ENCODE measurements at regions not wholly inside any gene's neighbourhood (a gene's known extent, or its start where the extent isn't known, plus 50 kb on each side); places are given as distances from the start of the nearest gene placed in this dataset.
"Not testable (repeated sequence)": the region's sequence is repeated elsewhere in the genome, so short reads cannot be mapped to it uniquely, and the experiment has no call there.

DNA sequence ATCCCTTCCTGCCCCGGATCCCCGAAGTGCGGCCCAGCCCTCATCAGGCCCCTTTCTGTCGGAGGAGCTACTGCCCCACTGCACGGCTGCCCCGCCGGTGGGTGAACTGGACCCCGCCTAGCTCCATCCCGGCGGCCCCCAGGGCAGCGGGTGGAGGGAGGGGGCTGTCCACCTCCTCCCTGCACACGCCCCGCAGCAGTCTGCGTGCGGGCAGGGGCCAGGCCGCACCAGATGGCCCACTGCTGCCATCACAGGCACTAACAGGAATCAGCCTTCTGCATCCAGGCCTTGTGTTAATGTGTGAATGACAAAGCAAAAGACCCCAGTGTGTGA lies 54.9 kb upstream of the UNC93A start:
- Histone ChIP-seq H3K4me1 (no peaks in the 10 kb centered on the region), H3K4me3 (no peak overlapping the region), H3K9me3 (no peaks in the 10 kb centered on the region), H3K36me3 (no peaks in the 10 kb centered on the region), H3K27ac (no peak overlapping the region), H3K27me3 (peaks cover 41% of the 10 kb centered on the region)
- no peak for DNase-seq (ENCODE audit: low spot score in 2 of 2)
- 83% methylated on average over 10 of the region's 16 CpGs for WGBS
- TF ChIP-seq CTCF (IDR thresholded peaks at IDR 0.05): no peak
- TF ChIP-seq POLR2AphosphoS5 (IDR thresholded peaks at IDR 0.05): no peak
- no peak for TF ChIP-seq EP300 (IDR thresholded peaks at IDR 0.05)
- no peak for TF ChIP-seq POLR2A (IDR thresholded peaks at IDR 0.05)

DNA sequence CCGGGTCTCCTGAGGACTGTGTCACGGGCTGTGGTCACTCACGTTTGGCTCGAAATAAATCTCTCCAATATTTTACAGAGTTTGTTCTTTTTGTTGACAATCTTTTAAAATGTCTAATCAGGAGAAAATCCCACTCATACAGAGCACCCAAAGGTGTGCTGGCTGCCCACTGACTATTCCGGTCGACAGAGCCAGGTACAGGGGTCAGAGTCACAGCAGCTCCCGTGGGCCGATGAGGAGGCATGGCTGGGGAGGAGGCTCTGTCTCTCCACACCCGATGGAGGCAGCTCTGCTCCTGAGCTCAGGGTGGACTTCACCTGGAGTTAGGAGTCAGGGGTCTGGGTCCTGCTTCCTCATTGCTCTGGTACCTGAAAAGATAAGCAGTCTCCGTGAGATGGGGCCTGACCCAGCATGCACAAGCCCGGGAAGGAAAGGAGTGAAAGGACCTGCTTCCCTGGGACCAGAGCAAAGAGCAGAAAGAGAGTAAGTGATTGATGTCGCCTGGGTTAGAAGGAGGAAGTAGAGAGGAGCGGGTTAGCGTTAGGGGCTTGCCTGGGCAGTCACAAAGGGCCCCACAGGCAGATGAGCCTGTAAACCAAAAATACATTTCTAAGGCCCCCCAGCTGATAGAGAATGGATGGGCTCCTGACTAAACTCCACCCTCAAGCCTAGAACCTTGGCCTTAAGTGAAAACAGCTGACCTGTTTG lies 53.5 kb upstream of the UNC93A start:
- H3K4me3 ChIP-seq: no peak overlapping the region
- H3K4me1 ChIP-seq: no peaks in the 10 kb centered on the region
- WGBS: 75% methylated on average over 14 of the region's 14 CpGs
- peaks cover 44% of the 10 kb centered on the region for H3K27me3 ChIP-seq
- no peaks in the 10 kb centered on the region for H3K36me3 ChIP-seq
- H3K27ac ChIP-seq: no peak overlapping the region
- no peak for DNase-seq (ENCODE audit: low spot score in 2 of 2)
- H3K9me3 ChIP-seq: no peaks in the 10 kb centered on the region
- TF ChIP-seq EP300 (IDR thresholded peaks at IDR 0.05) (no peak), CTCF (IDR thresholded peaks at IDR 0.05) (no peak)

- no peak for DNase-seq (ENCODE audit: low spot score in 2 of 2)
- no peaks in the 10 kb centered on the region for H3K4me1 ChIP-seq
- WGBS: 43% methylated on average over 13 of the region's 14 CpGs
Observed at GRCh38 chr6:167238146-167238693, 52.9 kb upstream of the UNC93A start.

GRCh38 chr6:167238694-167239467 lies 52.2 kb upstream of the UNC93A start:
- 69% methylated on average over 9 of the region's 12 CpGs for WGBS
- no peak overlapping the region for H3K4me3 ChIP-seq
- no peaks in the 10 kb centered on the region for H3K9me3 ChIP-seq
- H3K4me1 ChIP-seq: no peaks in the 10 kb centered on the region
- peaks cover 33% of the 10 kb centered on the region for H3K27me3 ChIP-seq
- no peak for TF ChIP-seq EP300 (IDR thresholded peaks at IDR 0.05)
- TF ChIP-seq CTCF (IDR thresholded peaks at IDR 0.05): no peak
- H3K36me3 ChIP-seq: no peaks in the 10 kb centered on the region
- H3K27ac ChIP-seq: no peak overlapping the region
- DNase-seq (ENCODE audit: low spot score in 2 of 2): no peak

More at GRCh38 chr6:167238146-167238693, 52.9 kb upstream of the UNC93A start:
- peaks cover 38% of the 10 kb centered on the region for H3K27me3 ChIP-seq
- TF ChIP-seq POLR2A (IDR thresholded peaks at IDR 0.05): no peak
- TF ChIP-seq POLR2AphosphoS5 (IDR thresholded peaks at IDR 0.05): no peak
- TF ChIP-seq EP300 (IDR thresholded peaks at IDR 0.05): no peak
- no peak for TF ChIP-seq CTCF (IDR thresholded peaks at IDR 0.05)
- H3K4me3 ChIP-seq: no peak overlapping the region
- no peaks in the 10 kb centered on the region for H3K36me3 ChIP-seq
- H3K27ac ChIP-seq: no peak overlapping the region
- no peaks in the 10 kb centered on the region for H3K9me3 ChIP-seq

DNA sequence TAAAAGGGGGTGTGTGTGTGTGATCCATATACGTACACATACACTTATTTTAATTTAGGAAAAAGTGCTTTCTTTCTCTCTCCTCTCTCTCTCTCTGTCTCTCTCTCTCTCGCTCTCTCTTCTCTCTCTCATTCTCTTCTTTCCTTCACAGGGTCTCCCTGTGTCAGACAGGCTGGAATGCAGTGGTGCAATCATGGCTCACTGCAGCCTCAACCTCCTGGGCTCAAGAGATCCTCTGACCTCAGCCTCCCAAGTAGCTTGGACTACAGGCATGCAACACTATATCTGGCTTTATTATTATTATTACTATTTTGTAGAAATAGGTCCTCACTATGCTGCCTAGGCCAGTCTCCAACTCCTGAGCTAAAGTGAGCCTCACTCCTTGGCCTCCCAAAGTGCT lies 51.6 kb upstream of the UNC93A start:
- WGBS: 89% methylated on average over 2 of the region's 2 CpGs
- H3K9me3 ChIP-seq: not testable (repeated sequence)

More for the DNA sequence above, 51.6 kb upstream of the UNC93A start:
- H3K36me3 ChIP-seq; H3K27ac ChIP-seq; H3K4me1 ChIP-seq; H3K4me3 ChIP-seq; DNase-seq (ENCODE audit: low spot score in 2 of 2): not testable (repeated sequence)
- peaks cover 32% of the 10 kb centered on the region for H3K27me3 ChIP-seq

Data from suprapubic skin (tissue), 4 donors.